ENCODE measurements at regions not wholly inside any gene's neighbourhood (a gene's known extent, or its start where the extent isn't known, plus 50 kb on each side); places are given as distances from the start of the nearest gene placed in this dataset.

DNA sequence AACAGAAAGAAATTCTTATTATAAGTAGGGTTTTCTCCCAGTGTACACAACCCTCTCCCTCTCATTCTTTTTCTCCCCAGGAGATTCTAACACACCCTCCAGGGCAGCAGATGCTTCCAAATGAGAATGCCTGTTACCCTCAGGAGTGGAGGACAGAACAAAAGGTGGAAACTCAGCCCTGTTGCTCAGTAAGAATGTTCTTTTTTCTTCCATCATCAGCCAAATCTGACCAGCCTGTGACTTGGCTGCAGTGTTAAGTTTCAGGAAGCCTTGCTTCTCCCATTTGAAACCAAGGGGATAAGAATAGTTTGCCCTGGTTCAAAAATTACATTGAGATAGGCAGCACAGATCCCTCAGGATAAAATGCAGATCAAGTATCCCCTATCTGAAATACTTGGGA lies 77.5 kb upstream of the EEPD1 start:
- no TSS peak for BruUV-seq (replicated peaks)
- no peak overlapping the region for H3K27ac Mint-ChIP-seq (ENCODE audit: unreplicated experiment)

GRCh38 chr7:36076074-36076473 lies 77.0 kb upstream of the EEPD1 start:
- no TSS peak for BruUV-seq (replicated peaks)
- POLR2A ChIA-PET = no interaction called here
- CTCF ChIA-PET = no interaction called here
- H3K4me3 ChIP-seq (ENCODE audit: low read depth, low read length) = no peak overlapping the region
- H3K36me3 Mint-ChIP-seq (ENCODE audit: insufficient read depth, unreplicated experiment) = no peaks in the 10 kb centered on the region
- H3K27me3 ChIP-seq (replicated peaks; ENCODE audit: control insufficient read depth, insufficient read depth, low read length) = no peaks in the 10 kb centered on the region
- DNase-seq = no peak
- H3K4me1 Mint-ChIP-seq (ENCODE audit: low read depth, unreplicated experiment) = no peaks in the 10 kb centered on the region
- intact Hi-C loops (cut with micrococcal nuclease; ENCODE audit: unreplicated experiment) = no loop called here
- H3K27me3 Mint-ChIP-seq (ENCODE audit: insufficient read depth, unreplicated experiment) = peaks cover 17% of the 10 kb centered on the region
- H3K4me1 ChIP-seq = 0 out of 2 replicates have a peak, but pooled peaks cover 9% of the 10 kb centered on the region
- no peak for TF ChIP-seq CTCF (IDR thresholded peaks at IDR 0.05; ENCODE audit: insufficient read depth in 1 of 2, low read depth in 1 of 2, low read length in 1 of 2, severe bottlenecking in 1 of 2, unreplicated experiment in 1 of 2)
- no peaks in the 10 kb centered on the region for H3K9me3 ChIP-seq
- H3K27ac Mint-ChIP-seq (ENCODE audit: unreplicated experiment) = no peak overlapping the region
- no peaks in the 10 kb centered on the region for H3K36me3 ChIP-seq (ENCODE audit: control insufficient read depth, insufficient read depth, low read length)
- H3K4me3 Mint-ChIP-seq (ENCODE audit: unreplicated experiment) = no peak overlapping the region
- H3K9me3 Mint-ChIP-seq (ENCODE audit: unreplicated experiment) = no peaks in the 10 kb centered on the region

More for the DNA sequence above, 77.5 kb upstream of the EEPD1 start:
- no peak for TF ChIP-seq CTCF (IDR thresholded peaks at IDR 0.05; ENCODE audit: insufficient read depth in 1 of 2, low read depth in 1 of 2, low read length in 1 of 2, severe bottlenecking in 1 of 2, unreplicated experiment in 1 of 2)
- peaks cover 17% of the 10 kb centered on the region for H3K27me3 Mint-ChIP-seq (ENCODE audit: insufficient read depth, unreplicated experiment)
- ChIA-PET CTCF (no interaction called here), POLR2A (no interaction called here)
- H3K4me3 Mint-ChIP-seq (ENCODE audit: unreplicated experiment) = no peak overlapping the region
- Histone ChIP-seq H3K27me3 (replicated peaks; ENCODE audit: control insufficient read depth, insufficient read depth, low read length) (no peaks in the 10 kb centered on the region), H3K36me3 (ENCODE audit: control insufficient read depth, insufficient read depth, low read length) (no peaks in the 10 kb centered on the region), H3K4me3 (ENCODE audit: low read depth, low read length) (no peak overlapping the region), H3K9me3 (no peaks in the 10 kb centered on the region), H3K4me1 (0 out of 2 replicates have a peak, but pooled peaks cover 9% of the 10 kb centered on the region)
- H3K9me3 Mint-ChIP-seq (ENCODE audit: unreplicated experiment) = no peaks in the 10 kb centered on the region
- intact Hi-C loops (cut with micrococcal nuclease; ENCODE audit: unreplicated experiment) = no loop called here
- no peak for DNase-seq
- no peaks in the 10 kb centered on the region for H3K4me1 Mint-ChIP-seq (ENCODE audit: low read depth, unreplicated experiment)
- no peaks in the 10 kb centered on the region for H3K36me3 Mint-ChIP-seq (ENCODE audit: insufficient read depth, unreplicated experiment)

DNA sequence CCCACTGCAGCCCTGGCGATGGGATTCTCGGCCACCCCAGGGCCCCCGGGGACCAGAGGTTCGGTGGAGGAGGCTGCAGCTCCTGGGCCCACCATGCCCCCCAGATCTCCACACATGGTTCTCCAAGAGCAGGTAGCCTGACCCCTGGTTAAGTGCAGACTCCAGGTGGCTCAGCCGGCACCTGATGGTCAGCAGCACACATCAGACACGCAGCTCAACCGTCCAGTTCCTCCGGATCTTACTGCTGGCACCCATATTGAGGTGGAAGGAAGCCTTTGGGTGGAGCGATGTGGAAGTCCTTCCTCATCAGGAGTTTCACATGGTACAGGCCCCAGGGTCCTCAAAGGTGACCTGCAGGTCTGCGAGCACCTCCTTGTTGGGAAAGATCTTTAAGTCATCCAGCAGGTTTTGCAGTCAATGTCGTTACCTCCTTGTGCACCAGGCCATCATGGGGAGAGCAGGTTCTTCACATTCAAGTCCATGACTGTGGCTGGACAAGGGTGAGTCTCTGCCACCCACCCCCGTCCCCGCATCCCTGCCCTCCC lies 74.2 kb upstream of the EEPD1 start:
- Histone ChIP-seq H3K4me1 (0 out of 2 replicates have a peak, but pooled peaks cover 9% of the 10 kb centered on the region), H3K4me3 (ENCODE audit: low read depth, low read length) (no peak overlapping the region), H3K9me3 (no peaks in the 10 kb centered on the region), H3K27me3 (replicated peaks; ENCODE audit: control insufficient read depth, insufficient read depth, low read length) (no peaks in the 10 kb centered on the region), H3K36me3 (ENCODE audit: control insufficient read depth, insufficient read depth, low read length) (no peaks in the 10 kb centered on the region)
- TF ChIP-seq CTCF (IDR thresholded peaks at IDR 0.05; ENCODE audit: insufficient read depth in 1 of 2, low read depth in 1 of 2, low read length in 1 of 2, severe bottlenecking in 1 of 2, unreplicated experiment in 1 of 2) = no peak
- Mint-ChIP-seq H3K36me3 (ENCODE audit: insufficient read depth, unreplicated experiment) (no peaks in the 10 kb centered on the region), H3K9me3 (ENCODE audit: unreplicated experiment) (no peaks in the 10 kb centered on the region), H3K27ac (ENCODE audit: unreplicated experiment) (no peak overlapping the region), H3K4me1 (ENCODE audit: low read depth, unreplicated experiment) (no peaks in the 10 kb centered on the region), H3K4me3 (ENCODE audit: unreplicated experiment) (no peak overlapping the region), H3K27me3 (ENCODE audit: insufficient read depth, unreplicated experiment) (peaks cover 8% of the 10 kb centered on the region)
- intact Hi-C loops (cut with micrococcal nuclease; ENCODE audit: unreplicated experiment) = no loop called here
- ChIA-PET CTCF (interaction anchor here (0.7 kb wide), 1 partner anchor 14 kb away, joined by 4 read pairs; no protein-coding TSS in a partner anchor), POLR2A (no interaction called here)
- DNase-seq = no peak
- no TSS peak for BruUV-seq (replicated peaks)
